ENCODE measurements at regions not wholly inside any gene's neighbourhood (a gene's known extent, or its start where the extent isn't known, plus 50 kb on each side); places are given as distances from the start of the nearest gene placed in this dataset.
"Not testable (repeated sequence)": the region's sequence is repeated elsewhere in the genome, so short reads cannot be mapped to it uniquely, and the experiment has no call there.

DNA sequence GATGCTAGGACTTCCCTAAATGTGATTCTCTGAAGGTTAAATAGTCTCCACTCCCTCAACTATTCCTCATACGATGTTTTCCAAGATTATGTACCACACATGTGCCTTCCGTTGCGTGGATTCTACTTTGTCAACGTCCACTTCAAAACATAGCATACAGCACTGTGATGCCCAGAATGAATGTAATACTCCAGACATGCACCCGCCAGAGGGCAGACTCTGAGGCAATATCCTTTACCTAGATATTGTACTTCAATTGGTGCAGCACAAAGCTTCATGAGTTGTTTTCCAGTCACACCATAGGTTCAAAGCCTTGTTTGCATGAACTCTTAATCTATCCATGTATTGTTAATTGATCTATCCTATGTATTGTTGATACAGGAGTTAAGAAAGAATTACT is 201.0 kb upstream of the NABP1 start:
- no peak for DNase-seq

DNA sequence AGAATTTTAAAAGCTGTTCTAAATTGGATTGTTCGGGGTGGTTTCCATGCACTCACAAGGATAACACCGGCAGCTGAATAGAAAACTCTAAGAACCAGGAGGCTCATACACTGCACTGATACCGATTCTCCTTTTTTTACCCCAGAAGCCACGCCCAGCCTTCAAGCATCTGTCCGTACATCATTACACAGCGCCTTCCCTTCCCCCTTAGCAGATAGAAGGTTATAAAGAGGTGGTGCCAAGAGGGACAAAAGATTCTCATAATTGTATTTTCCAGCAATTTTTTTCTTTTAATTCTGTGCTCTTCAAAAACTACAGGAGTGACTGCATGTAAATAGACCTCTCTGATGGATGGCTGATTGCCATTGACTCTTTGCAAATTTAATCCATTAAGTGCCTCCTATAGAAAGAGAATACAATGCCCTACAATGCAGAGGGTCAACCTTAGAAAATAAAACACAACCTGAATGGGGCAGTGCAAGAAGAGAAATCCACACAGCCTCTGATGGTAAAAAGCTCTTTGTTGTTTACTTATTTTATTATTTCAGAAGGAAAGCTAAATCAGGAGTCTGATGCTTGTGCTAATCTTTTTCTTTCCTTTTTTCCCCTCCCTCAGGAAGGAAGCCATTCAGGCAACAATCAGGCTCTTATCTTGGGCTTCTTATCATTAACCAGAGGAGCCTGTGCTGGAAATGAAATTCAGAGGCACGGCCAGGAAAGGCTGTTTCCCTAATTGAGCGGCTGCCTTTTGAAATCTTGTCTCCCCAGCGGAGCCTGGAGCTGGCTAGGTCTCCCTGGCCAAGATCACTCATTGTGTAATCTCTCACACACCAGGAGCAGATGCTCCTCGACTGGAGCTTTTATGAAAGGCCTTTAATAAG is 198.9 kb upstream of the NABP1 start:
- DNase-seq = no peak

DNA sequence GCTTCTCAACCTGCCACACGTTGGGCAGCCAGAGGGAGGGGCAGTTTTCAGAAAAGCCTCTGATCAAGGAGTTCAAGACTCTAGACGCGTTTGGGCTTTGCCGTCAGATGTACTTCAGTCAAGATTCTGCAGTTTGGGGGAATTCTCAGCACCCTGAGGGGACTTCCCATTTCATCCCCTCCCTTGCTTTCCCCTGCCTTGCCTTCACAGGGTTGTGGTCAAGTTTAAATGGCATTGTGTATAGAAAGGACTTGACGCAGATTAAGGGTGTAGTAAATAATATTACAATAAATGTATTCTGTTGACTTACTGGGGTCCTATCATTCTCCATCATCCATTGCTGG is 198.3 kb upstream of the NABP1 start:
- no peak for DNase-seq

DNA sequence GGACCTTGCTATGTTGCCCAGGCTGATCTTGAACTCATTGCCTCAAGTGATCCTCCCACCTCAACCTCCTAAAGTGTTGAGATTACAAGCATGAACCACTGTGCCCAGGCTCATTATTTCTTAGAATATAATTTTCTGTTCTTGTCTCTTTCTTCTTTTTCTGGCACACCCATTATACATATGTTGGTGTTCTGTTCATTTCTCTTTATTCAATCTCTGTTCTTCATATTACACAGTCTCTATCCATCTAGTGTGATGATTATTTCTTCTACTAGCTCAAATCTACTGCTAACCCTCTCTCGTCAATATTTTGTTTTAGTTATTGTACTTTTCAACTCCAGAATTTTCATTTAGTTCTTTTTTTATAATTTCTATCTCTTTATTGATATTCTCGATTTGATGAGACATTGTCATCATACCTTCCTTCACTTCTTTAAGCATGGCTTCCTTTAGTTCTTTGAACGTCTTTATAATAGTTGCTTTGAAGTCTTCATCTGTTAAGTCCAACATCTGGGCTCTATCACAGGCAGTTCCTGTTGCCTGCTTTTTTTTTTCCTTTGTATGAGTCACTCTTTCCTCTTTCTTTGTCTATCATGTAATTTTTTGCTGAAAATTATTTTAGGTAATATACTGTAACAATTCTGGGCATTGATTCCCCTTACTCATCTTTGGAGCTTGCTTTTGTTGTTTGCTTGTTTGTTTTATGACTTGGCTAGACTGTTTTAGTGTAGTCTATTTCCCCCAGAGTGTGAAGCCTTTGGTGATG is 196.4 kb upstream of the NABP1 start:
- DNase-seq = no peak

DNA sequence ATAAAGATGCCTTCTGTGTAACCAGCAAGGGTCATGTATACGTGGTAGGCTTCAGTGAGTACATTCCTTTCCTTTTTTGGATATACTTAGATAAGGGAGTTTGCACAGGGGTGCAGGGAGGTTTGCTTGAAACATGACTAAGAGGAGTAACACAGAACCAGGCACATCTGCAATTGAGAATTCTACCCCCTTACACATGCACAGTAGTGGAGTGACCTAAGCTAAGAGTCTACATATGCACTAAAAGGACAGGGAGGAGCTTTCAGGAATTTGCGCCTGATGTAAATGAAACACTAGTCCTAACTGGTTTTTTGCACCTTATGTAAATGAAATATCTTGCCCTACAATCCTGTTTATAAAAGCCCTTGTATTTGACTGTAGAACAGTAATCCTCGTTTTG is 194.8 kb upstream of the NABP1 start:
- no peak for DNase-seq

DNA sequence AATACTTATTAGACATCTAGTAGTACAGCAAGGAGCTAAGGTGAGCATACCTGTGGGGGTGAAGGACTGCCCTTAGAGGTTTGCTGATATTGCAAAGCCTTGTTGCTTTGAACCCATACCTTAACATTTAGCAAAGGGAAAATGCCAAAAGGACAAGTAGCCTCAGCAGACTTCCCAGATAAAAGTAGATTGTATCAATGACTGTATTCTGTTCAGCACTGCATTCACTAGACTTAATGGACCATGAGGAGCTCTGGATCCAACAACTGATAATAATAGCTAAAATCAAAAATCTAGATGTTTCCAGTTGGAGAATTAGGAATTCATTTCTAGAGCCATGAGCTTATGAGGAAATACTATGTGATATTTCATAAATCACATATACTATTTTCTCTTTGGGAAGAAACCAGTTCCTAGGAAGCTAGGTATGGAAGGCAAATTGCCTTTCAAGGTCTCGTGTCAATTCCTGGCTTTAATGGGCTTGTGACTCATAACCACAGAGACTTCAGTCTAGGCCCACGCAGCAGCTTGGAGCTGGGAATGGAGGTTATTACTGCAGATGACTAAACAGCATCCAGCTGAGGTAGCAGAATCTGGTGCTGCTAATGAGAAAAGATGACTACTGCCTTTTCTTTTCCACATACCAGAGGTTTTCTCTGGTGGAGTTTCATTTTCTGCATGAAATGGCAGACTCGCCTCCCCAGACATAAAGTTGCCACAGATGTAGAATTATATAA is 191.2 kb upstream of the NABP1 start:
- DNase-seq = peak; percentile 29

DNA sequence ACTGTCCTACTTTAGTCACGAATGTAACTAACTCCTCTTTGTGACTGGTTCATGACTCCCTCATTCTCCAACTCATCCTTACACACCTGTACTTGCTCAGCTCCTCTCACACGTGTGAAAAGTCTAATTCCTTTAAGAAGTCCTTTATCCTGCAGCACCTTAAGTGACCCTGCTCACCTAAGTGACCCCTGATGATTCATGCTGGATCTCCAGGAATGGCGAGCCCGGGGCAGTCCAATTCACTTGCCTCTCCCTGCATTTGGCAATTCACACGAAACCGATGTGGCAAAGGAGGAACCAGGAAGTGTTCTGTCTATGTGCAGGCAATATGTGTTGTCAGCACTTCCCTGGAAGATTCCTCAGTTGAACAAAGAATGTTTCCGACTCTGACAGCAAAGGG is 189.8 kb upstream of the NABP1 start:
- no peak for DNase-seq

DNA sequence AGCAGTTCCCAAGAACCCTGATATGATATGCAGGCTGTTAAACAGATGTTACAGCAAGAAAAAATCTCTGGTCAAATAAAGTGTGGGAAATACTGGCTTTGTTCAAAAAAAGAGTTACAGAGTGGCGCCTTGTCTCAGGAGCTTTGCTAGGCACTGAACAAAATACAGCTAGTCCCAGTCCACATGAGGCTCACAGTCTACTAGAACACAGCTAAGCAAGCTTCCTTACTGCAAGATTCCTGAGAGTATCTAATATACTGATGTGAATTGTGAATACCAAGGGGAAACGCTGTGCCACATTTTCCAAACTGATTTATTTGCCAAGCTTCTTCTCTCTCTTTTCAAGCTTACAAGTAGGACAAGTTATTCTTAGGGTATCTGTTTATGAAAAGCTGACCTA is 188.8 kb upstream of the NABP1 start:
- DNase-seq = no peak

DNA sequence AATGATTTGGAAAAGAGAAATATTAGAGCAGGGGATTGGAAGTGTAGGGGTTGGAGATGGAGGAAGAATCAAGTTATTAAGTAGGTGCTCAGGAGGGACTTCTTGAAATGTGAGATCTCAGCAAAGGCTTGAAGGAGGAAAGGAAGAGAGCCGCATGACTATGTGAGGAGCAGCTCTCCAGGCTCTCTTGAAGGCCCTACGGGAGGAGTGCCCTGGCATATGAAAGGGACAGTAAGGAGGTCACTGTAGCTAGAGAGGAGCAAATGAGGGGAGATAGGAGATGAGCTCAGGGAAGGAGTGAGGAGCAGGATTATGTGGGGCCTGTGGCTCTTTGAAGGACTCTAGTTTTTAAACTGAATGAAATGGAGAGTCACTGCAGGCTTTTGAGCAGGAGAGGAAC is 181.1 kb upstream of the NABP1 start:
- DNase-seq = no peak

DNA sequence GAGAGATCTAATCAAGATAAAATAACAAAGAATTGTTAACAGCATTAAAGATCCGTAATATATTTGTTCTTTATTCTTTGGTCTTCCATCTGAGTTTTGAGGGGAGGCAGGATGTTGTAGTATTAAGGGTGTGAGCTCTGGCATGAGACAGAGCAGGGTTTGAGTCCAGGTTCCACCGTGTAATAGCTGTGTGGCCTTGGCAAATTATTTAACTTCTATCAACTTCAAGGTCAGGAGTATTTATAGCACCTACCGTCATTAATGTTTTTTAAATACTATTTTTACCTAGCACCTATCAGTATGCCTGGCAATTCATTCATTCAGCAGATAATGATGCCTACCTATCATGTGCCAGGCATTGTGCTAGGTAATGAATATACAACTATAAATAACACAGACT is 180.1 kb upstream of the NABP1 start:
- DNase-seq = no peak

DNA sequence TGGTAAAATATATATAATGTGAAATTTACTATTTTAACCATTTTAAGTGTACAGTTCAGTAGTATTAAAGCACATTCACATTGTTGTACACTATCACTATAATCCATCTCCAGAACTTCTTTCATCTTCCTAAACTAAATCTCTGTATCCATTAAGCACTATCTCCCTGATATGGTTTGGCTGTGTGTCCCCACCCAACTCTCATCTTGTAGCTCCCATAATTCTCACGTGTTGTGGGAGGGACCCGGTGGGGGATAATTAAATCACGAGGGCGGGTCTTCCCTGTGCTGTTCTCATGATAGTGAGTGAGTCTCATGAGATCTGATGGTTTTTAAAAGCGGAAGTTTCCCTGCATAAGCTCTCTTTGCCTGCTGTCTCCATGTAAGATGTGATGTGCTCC is 178.9 kb upstream of the NABP1 start:
- no peak for DNase-seq

DNA sequence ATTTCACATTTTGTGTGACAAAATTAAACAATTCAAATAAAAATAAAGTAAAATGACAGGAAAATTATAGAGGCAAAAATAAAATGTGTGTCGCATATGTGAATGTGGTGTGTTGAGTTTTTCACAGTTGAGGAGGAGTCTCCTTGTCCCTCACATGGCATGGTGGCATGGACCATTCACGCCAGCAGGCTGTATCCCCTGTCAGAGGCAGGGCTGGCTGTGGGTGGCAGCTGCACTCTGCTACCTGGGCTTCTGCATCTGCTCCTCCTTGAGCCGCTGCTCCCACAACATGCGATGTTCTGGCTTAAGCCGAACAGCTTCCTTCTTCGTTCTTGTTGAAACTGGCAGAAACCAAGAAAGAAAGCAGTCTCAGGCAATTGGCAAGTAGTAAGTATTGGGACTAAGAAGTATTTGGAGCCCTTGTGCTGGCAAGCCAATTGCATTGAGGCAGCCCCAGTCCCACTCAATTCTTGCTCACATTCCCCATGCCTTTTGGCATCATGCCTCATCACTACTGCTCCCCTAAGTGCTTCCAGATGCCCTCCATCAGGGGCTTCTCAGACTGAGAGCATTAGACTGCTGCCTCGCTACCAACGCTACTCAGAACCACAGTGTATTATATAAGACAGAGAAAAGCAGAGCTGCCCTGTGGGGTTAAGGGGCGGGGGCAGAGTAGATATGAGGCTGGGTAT is 177.9 kb upstream of the NABP1 start:
- no peak for DNase-seq

DNA sequence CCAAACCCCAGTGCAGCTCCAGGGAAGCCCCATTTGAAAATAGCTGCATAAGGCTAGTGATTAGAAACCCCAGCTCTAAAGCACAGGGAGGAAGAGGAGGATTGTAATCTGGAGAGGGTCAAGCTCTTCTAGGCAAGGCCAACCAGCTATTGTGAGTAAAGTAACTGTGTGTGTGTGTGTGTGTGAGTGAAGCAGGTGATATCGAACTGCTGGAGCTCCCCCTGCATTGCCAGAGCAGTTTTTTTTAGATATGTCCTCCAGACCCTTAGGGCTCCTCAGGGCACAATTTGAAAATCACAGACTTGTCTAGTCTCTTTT is 177.4 kb upstream of the NABP1 start:
- no peak for DNase-seq

DNA sequence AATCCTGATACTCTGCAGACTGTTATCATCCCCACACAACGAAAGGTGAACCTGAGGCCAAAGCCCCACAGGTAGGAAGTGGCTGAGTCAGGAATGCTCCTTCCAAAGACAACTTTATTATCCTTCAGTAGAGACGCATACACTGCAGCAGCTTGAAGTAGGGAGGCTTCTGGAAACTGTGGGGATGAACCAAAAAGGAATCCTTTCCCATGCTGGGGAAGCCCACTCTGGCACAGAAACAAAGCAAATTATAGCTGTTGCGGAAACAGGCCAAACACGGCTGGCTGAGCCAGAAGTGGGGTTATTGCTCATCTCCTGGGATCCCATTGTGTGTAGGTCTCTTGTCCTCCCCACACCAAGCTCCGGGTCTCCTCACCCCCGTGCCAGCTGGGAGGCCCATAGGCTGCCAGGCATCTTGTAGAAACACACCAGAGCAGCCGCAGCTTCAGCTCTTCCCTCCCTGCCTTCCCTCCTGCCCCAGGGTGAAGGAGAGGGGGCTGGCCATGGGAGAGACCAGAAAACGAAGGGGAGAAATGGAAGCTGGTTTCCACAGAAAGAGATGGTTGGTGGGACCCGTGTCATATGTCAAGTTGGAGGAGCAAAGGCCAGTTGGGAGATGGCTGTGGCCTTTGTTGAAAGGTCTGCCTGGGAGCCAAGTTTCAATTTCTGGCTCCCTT is 176.9 kb upstream of the NABP1 start:
- DNase-seq = no peak

DNA sequence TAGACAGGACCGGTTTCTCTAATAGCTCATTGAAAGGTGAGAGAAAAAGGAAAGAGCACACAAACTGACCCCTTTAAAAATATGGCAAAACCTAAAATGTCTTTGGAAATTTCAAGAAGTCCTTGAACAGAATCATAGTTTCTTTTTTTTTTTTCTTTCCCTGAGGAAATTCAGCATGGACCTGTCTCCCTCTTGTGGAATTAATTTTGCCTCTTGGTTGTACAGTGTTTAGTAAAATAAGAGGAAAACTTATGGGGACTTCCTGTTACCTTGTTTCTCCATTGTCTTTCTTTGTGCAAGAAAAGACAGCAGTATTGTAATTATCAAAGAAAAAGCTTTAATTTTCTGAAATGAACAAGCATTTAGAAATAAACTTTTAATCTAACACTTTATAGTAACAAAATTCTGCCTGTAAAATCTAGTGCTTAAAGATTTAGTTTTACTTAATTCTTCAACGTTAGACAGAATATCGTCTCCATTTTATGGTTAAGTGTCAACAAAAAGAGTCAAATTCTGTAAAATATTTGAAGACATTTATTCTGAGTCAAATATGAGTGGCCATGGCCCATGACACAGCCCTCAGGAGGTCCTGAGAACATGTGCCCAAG is 176.3 kb upstream of the NABP1 start:
- DNase-seq = no peak

DNA sequence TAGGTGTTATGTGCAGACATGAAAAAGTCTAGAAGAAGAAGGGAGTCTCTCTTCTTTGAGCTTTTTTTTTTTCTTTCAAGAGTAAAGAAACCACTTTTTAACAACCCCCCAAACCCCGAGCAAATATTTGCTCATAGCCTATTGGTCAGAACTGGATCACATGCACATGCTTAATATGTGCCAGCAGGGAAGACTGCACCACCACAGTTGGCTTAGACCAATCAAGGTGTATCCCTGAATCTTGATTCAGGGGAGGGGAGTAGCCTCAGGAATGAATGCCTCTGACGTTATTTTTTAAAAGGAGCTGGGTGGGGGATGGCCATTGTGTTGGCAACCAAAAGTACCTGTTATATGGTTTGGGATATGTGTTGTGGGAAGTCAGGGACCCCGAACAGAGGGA is 171.4 kb upstream of the NABP1 start:
- no peak for DNase-seq

DNA sequence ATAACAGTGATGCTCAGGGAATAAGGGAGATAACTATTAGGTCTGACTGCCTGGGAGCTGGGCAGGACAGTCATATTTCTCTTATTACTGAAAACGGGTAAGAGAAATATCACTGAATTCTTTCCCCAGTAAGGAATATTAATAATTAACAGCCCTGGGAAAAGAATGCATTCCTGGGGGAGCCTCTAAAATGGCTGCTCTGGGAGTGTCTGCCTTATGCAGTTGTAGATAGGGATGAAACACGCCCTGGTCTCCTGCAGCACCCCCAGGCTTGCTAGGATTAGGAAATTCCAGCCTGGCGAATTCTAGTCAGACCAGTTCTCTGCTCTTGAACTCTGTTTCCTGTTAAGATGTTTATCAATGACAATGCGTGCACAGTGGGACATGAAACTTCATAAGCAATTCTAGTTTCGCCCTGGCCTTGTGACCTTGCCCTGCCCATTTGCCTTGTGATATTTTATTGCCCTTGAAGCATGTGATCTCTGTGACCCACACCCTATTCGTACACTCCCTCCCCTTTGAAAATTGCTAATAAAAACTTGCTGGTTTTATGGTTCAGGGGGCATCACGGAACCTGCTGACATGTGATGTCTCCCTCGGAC is 170.6 kb upstream of the NABP1 start:
- DNase-seq = not testable (repeated sequence)

DNA sequence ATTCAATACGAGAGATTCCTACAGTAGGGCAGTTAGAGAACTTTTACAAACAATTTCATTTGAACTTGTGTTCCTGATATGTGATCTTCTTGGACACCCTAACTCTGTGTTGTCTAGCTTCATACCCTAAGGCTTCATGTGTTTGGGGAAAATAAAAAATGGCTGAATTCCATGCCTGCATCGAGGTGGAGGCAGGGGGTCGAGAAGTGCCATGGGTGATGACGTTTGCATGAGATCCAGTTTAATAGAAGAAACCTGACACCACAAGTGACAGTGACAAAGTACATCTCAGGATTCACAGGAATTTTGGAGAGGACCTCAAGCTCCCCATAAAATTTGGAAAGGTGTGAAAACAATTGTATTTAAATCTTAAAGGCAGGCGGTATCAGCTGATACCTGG is 169.2 kb upstream of the NABP1 start:
- no peak for DNase-seq

DNA sequence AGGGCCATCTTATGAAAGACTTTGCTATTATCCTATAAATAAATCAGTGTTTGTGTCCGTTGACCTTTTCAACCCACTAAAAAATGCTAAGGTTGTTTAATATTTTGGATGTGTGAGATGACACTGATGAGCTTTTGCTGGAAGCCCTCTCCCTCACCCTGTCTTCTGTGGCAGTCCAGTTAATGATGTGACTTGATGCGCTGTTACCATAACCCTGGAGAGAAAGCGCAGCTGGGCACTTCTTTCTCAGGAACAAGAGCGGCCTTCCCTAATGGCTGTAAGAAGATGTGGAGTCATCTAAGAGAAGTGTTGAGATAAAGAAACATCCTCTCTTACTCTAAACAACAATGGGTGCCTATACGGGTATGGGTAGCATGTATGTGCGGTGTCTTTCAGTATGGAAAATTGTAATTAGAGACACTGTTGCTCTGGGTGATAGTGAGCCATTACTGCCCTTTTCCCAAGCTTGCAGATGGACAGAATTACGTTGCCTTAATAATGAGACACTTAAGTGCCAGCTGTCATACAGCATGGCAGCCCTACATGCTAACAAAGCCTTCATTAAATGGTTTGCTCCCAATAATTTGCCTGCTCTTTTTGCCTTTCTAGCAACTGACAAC is 165.6 kb upstream of the NABP1 start:
- DNase-seq = no peak

DNA sequence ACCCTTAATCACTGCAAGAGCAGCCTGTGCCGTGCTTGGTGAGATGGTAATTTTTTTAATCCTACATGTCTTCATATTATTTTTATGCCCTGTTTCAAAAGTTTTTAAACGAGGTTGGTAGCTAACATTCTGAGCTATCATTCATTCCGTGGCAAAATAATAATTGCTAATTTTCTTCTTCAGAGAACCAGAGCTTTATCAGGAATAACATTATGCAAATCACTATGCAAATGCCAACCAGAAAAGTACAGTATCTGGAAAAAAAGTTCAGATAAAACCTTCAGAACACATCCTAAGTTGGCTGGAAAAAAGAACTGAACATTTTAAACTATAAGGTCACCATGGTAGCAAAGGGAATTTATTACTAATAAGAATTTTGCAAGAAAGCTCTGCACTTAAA is 165.1 kb upstream of the NABP1 start:
- no peak for DNase-seq

DNA sequence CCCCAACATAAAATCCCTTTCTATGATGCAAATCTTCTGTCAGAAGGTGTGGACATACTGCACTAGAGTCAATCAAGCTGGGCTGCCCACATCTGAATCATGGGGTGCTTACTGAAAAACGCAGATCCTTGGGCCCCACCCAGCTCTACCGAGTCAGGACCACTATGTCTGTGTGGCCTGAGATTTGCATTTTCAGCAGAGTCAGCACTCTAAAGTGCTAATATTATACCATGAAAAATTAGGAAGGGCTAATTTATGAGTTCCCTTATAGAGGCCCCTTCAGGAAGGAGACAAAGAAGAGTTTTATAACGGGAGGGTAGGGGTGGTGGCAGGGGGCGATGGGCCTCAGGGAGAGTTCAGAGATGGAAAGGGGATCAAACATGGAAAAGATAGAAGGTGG is 163.3 kb upstream of the NABP1 start:
- no peak for DNase-seq

DNA sequence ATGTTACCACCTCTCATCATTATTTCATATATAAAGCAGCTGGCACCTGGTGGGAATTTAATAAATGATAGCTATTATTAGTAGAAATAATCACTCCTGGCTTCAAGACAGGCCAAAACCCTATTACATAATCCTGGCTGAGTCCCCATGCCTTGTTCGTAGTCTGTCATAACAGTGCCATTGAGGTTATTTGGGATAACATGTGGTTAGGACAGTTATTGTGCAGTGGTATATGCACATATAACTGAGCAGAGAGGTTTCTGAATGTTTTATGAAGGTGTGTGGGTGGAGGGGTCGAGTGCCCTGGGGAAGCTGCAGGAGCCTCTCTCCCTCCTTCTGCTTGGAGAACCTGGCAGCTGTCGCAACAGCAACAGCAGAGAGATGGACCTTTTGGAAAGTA is 162.4 kb upstream of the NABP1 start:
- no peak for DNase-seq

Measured in stimulated activated CD4-positive, alpha-beta T cell treated with anti-CD3 and anti-CD28 coated beads, Interleukin-15, amount 100 ng/mL, for 24 hours (primary cell).